PC-9 (cell line): ENCODE measurements at regions not wholly inside any gene's neighbourhood (a gene's known extent, or its start where the extent isn't known, plus 50 kb on each side); places are given as distances from the start of the nearest gene placed in this dataset.

Source experiments
- CTCF ChIP-seq: fragments of 200-600 bp; sonication (generic); conservative IDR thresholded peaks from 2 replicates; pipeline ENCODE4 v1.6.1; 2017; ENCODE audit warnings: mixed run types, antibody characterized with exemption, mild to moderate bottlenecking, moderate library complexity
- EZH2 ChIP-seq: fragments of 200-600 bp; sonication (generic); IDR thresholded peaks from 2 replicates; pipeline ENCODE4 v1.8.0; 2017; ENCODE audit warnings: antibody characterized with exemption, low read depth

- no peak for TF ChIP-seq CTCF
- no peak for TF ChIP-seq EZH2
These were observed 192.0 kb upstream of the HAND2 start for GRCh38 chr4:173722075-173722474.
